Activated naive CD4-positive, alpha-beta T cell treated with anti-CD3 and anti-CD28 coated beads for 36 hours (primary cell): ENCODE measurements at regions not wholly inside any gene's neighbourhood (a gene's known extent, or its start where the extent isn't known, plus 50 kb on each side); places are given as distances from the start of the nearest gene placed in this dataset.

ENCODE experiments used
- CTCF ChIA-PET: fragments of 350-600 bp; sonication (Branson Sonifier 250); formaldehyde crosslinking; loops from one replicate; lab custom pipeline; 2021; ENCODE audit warnings: antibody characterized with exemption; lab: Charles Lee
- DNase-seq: peaks from one replicate; pipeline ENCODE4 v3.0.0-alpha.2; 2020
- H3K27ac Mint-ChIP-seq: one replicate; pipeline ENCODE4 v1.8.0; 2021; ENCODE audit warnings: mild to moderate bottlenecking, mixed read lengths
- H3K27me3 Mint-ChIP-seq: one replicate; pipeline ENCODE4 v1.8.0; 2021; ENCODE audit warnings: low read depth, mixed read lengths
- H3K36me3 Mint-ChIP-seq: one replicate; pipeline ENCODE4 v1.8.0; 2021; ENCODE audit warnings: low read depth, mixed read lengths
- H3K4me1 Mint-ChIP-seq: one replicate; pipeline ENCODE4 v1.8.0; 2021; ENCODE audit warnings: low read depth, mixed read lengths
- H3K4me3 Mint-ChIP-seq: one replicate; pipeline ENCODE4 v1.8.0; 2021; ENCODE audit warnings: mild to moderate bottlenecking, moderate library complexity, mixed read lengths
- H3K9me3 Mint-ChIP-seq: one replicate; pipeline ENCODE4 v1.8.0; 2021; ENCODE audit warnings: mixed read lengths
- intact Hi-C: fragments of 100-400 bp; cut with micrococcal nuclease; formaldehyde crosslinking; loops from one replicate; pipeline ENCODE4 v1.15.1; 2023

GRCh38 chr13:28552288-28552687, 57.4 kb upstream of the FLT1 start:
- CTCF ChIA-PET: no interaction called here

GRCh38 chr13:28551498-28551895, 56.6 kb upstream of the FLT1 start:
- intact Hi-C loops: no loop called here
- no peak for DNase-seq
- peaks cover 2% of the 10 kb centered on the region for H3K4me1 Mint-ChIP-seq
- H3K36me3 Mint-ChIP-seq: no peaks in the 10 kb centered on the region
- no peaks in the 10 kb centered on the region for H3K9me3 Mint-ChIP-seq
- peaks cover 9% of the 10 kb centered on the region for H3K27me3 Mint-ChIP-seq
- H3K4me3 Mint-ChIP-seq: no peak overlapping the region
- CTCF ChIA-PET: no interaction called here
- H3K27ac Mint-ChIP-seq: no peak overlapping the region

More at GRCh38 chr13:28552288-28552687, 57.4 kb upstream of the FLT1 start:
- H3K27me3 Mint-ChIP-seq: peaks cover 9% of the 10 kb centered on the region
- H3K4me3 Mint-ChIP-seq: no peak overlapping the region
- intact Hi-C loops: no loop called here
- H3K4me1 Mint-ChIP-seq: peaks cover 2% of the 10 kb centered on the region
- H3K9me3 Mint-ChIP-seq: no peaks in the 10 kb centered on the region
- no peak overlapping the region for H3K27ac Mint-ChIP-seq
- no peaks in the 10 kb centered on the region for H3K36me3 Mint-ChIP-seq
- no peak for DNase-seq

GRCh38 chr13:28550721-28551497, 56.0 kb upstream of the FLT1 start:
- peaks cover 10% of the 10 kb centered on the region for H3K27me3 Mint-ChIP-seq
- H3K9me3 Mint-ChIP-seq: no peaks in the 10 kb centered on the region
- CTCF ChIA-PET: no interaction called here
- H3K27ac Mint-ChIP-seq: no peak overlapping the region
- H3K4me1 Mint-ChIP-seq: peaks cover 2% of the 10 kb centered on the region
- no peak for DNase-seq
- no peaks in the 10 kb centered on the region for H3K36me3 Mint-ChIP-seq
- intact Hi-C loops: no loop called here
- no peak overlapping the region for H3K4me3 Mint-ChIP-seq

GRCh38 chr13:28550091-28550490, 55.2 kb upstream of the FLT1 start:
- Mint-ChIP-seq H3K27ac (no peak overlapping the region), H3K4me1 (peaks cover 2% of the 10 kb centered on the region), H3K27me3 (peaks cover 11% of the 10 kb centered on the region), H3K9me3 (no peaks in the 10 kb centered on the region), H3K4me3 (no peak overlapping the region), H3K36me3 (no peaks in the 10 kb centered on the region)
- intact Hi-C loops: no loop called here
- CTCF ChIA-PET: no interaction called here
- DNase-seq: no peak

GRCh38 chr13:28548872-28549271, 53.9 kb upstream of the FLT1 start:
- intact Hi-C loops: no loop called here
- H3K36me3 Mint-ChIP-seq: no peaks in the 10 kb centered on the region
- DNase-seq: no peak
- no peak overlapping the region for H3K4me3 Mint-ChIP-seq
- H3K9me3 Mint-ChIP-seq: peaks cover 5% of the 10 kb centered on the region
- no peak overlapping the region for H3K27ac Mint-ChIP-seq
- H3K27me3 Mint-ChIP-seq: peaks cover 13% of the 10 kb centered on the region
- CTCF ChIA-PET: no interaction called here
- H3K4me1 Mint-ChIP-seq: peaks cover 2% of the 10 kb centered on the region

GRCh38 chr13:28548468-28548867, 53.5 kb upstream of the FLT1 start:
- CTCF ChIA-PET: no interaction called here
- no peak overlapping the region for H3K27ac Mint-ChIP-seq
- peaks cover 8% of the 10 kb centered on the region for H3K9me3 Mint-ChIP-seq

GRCh38 chr13:28545583-28546333, 50.8 kb upstream of the FLT1 start:
- no peak overlapping the region for H3K4me3 Mint-ChIP-seq
- CTCF ChIA-PET: no interaction called here
- no peaks in the 10 kb centered on the region for H3K36me3 Mint-ChIP-seq
- H3K4me1 Mint-ChIP-seq: peaks cover 5% of the 10 kb centered on the region
- no peak for DNase-seq
- intact Hi-C loops: no loop called here
- H3K27me3 Mint-ChIP-seq: peaks cover 13% of the 10 kb centered on the region
- H3K27ac Mint-ChIP-seq: no peak overlapping the region
- H3K9me3 Mint-ChIP-seq: peaks cover 8% of the 10 kb centered on the region

More at GRCh38 chr13:28548468-28548867, 53.5 kb upstream of the FLT1 start:
- no peak for DNase-seq
- Mint-ChIP-seq H3K4me1 (peaks cover 2% of the 10 kb centered on the region), H3K4me3 (no peak overlapping the region), H3K36me3 (no peaks in the 10 kb centered on the region), H3K27me3 (peaks cover 13% of the 10 kb centered on the region)
- intact Hi-C loops: no loop called here
